Mammary epithelial cell (primary cell): ENCODE measurements at regions not wholly inside any gene's neighbourhood (a gene's known extent, or its start where the extent isn't known, plus 50 kb on each side); places are given as distances from the start of the nearest gene placed in this dataset.

ENCODE experiments used
- CTCF ChIP-seq, 2 donors: IDR thresholded peaks in 1 of 2; conservative IDR thresholded peaks in 1 of 2; 2 replicates each; pipeline ENCODE4 v1.5.1; 2011 to 2012; ENCODE audit warnings: inconsistent platforms in 2 of 2, low read length in 2 of 2, mild to moderate bottlenecking in 2 of 2, control low read depth in 1 of 2, low read depth in 1 of 2; ENCODE audit not compliant: insufficient read depth in 1 of 2; ENCODE audit errors: extremely low read depth in 1 of 2
- EZH2 ChIP-seq: IDR thresholded peaks from 2 replicates; pipeline ENCODE4 v1.6.1; 2012; ENCODE audit warnings: low read length, inconsistent platforms, borderline replicate concordance

- TF ChIP-seq CTCF (conservative IDR thresholded peaks at IDR 0.05 in 1 of 2, IDR thresholded peaks at IDR 0.05 in 1 of 2; ENCODE audit: extremely low read depth in 1 of 2, insufficient read depth in 1 of 2, low read depth in 1 of 2, low read length in 2 of 2) (no peak), EZH2 (no peak)
Observed at GRCh38 chr12:124386059-124386458, 91.2 kb downstream of the RFLNA start.
